GM12873 (cell line): ENCODE measurements at regions not wholly inside any gene's neighbourhood (a gene's known extent, or its start where the extent isn't known, plus 50 kb on each side); places are given as distances from the start of the nearest gene placed in this dataset.

ENCODE experiments used
- TF ChIP-seq, protein P1 (sequence below): IDR thresholded peaks from 2 replicates; pipeline ENCODE4 v1.5.1; 2012; ENCODE audit warnings: low read depth, mild to moderate bottlenecking, moderate library complexity, low read length, control low read depth; ENCODE audit not compliant: insufficient read depth; ENCODE audit errors: missing control alignments

DNA sequence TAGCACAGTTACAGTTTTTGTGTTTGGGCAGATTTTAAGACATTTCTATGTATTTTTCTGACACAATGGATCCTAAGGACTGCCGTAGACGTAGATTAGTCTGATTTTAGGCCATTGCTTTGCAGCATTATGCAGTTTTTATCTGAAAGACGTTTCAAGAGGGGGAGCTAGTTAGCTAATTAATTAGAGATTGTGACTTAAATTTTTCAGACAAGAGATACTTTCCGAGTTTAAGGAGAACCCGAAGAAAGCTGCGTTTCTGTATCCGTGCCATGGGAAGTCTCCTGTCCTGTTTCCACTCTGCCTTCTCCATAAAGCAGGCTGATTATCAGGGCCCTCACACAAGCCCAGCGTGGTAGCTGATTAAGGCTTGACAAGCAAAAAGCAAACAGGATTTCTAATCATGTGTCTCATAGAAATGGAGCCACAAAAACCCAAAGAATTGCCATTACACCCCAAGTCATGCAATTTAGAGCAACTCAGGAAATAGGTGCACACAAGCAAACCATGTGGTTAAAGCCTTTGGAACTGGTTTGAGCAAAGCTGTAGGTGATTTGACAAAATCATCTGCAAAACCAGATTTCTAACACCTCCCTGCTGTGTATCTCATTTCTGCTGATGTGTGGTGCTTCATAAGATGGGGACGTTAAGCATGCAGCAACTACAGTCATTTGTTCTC, 808.1 kb downstream of the RNF144A start:
- TF ChIP-seq, protein P1, sequence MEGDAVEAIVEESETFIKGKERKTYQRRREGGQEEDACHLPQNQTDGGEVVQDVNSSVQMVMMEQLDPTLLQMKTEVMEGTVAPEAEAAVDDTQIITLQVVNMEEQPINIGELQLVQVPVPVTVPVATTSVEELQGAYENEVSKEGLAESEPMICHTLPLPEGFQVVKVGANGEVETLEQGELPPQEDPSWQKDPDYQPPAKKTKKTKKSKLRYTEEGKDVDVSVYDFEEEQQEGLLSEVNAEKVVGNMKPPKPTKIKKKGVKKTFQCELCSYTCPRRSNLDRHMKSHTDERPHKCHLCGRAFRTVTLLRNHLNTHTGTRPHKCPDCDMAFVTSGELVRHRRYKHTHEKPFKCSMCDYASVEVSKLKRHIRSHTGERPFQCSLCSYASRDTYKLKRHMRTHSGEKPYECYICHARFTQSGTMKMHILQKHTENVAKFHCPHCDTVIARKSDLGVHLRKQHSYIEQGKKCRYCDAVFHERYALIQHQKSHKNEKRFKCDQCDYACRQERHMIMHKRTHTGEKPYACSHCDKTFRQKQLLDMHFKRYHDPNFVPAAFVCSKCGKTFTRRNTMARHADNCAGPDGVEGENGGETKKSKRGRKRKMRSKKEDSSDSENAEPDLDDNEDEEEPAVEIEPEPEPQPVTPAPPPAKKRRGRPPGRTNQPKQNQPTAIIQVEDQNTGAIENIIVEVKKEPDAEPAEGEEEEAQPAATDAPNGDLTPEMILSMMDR, result no peak

- TF ChIP-seq, protein P1, result no peak
Measured at GRCh38 chr2:7725850-7726242, 808.6 kb downstream of the RNF144A start.

- TF ChIP-seq, protein P1, result no peak
Measured at GRCh38 chr2:7726989-7727388, 809.8 kb downstream of the RNF144A start.

- TF ChIP-seq, protein P1, result no peak
Measured at GRCh38 chr2:7728388-7728787, 811.2 kb downstream of the RNF144A start.

DNA sequence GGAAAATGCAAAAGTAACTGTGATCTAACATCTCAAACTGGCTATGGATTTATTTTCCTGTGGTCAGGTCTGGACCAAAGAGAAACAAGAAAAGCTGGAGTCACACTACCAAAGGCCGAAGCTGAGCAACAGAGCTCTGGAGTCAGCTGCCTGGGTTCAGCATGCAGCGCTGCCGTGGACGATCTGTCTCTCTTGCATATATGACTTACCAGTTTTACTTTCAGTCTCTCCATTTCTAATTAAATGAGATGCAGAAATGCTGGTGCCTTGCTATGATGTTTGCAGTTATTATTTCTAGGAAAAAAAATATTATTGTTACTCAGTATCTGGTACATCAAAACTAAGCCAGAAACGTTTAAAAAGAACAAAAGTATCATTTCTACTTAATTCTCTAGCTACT, 813.2 kb downstream of the RNF144A start:
- TF ChIP-seq, protein P1, result no peak

DNA sequence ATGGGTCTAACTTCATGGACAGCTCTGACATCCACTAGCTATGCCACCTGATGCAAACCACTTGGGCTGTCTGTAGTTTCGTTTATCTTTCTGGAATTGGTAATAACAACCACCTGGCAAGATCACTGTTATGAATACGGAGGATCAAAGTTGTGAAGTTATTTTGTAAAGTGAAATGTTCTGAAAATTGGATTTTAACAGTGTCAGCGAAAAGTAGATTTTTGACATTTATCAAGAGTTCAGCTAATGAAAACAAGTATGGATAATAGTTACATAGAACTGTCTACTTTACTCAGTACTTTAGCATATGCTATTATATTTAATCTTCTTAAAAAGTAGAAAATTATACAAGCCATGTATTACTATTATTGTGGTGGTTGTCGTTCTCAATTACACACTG, 813.8 kb downstream of the RNF144A start:
- TF ChIP-seq, protein P1, result no peak

DNA sequence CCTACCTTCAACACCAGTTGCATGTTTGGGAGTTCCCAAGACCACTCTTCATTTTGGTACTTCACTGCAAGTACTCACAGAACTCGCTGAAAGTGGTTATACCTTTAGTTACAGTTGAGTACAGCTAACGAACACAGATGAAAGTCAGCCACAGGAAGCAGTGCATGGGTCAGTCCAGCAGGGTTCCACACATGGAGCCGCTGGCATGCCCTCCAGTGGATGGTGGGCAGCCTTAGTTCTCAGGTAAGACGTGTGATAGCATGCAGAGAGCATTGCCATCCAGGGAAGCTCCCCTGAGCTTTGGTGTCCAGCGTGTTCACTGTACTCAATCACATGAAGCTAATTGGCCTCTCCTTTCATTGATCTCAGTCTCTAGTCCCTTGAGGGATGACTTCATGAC, 815.3 kb downstream of the RNF144A start:
- TF ChIP-seq, protein P1, result no peak
